HG03103 (cell line): ENCODE measurements at regions not wholly inside any gene's neighbourhood (a gene's known extent, or its start where the extent isn't known, plus 50 kb on each side); places are given as distances from the start of the nearest gene placed in this dataset.
"Not testable (repeated sequence)": the region's sequence is repeated elsewhere in the genome, so short reads cannot be mapped to it uniquely, and the experiment has no call there.

Experiments
- ATAC-seq: cut with Tn5 transposase; IDR thresholded peaks from one replicate; pipeline ENCODE4 v1.9.1; 2021; ENCODE audit warnings: low read depth; ENCODE audit not compliant: unreplicated experiment

DNA sequence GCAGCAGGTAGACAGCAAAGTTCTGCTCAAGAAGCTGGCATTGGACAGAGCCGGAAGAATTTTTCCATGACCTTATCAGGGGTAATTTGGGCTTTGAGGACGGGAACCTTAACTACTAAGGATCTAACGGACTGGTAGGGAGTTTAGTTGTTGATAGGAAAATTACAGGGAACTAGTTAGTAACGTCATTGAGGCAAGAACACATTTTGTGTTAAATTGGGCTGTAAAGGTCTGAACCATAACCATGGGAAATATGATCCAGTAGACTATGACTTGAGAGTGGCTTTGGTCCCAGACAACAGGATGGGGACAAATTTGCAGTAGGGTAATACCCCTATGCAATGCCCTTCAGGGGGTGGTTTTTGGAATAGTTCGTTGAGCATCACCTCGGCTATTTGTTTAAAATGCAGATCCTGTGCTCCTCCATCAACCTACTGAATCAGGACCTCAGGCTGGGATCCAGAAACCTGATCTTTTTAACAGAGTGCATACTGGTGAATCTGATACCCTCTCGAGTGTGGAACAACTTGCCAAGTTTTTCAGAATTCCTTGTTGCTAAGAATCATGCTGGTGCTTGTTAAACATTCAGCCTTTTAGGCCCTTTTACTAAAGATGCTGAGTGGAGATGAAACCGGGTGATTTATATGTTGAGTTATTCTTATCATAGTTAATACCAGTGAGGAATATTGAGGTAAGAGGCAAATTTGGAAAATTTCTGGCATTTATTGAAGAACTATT lies 255.1 kb downstream of the MAP2K6 start:
- ATAC-seq: no peak

DNA sequence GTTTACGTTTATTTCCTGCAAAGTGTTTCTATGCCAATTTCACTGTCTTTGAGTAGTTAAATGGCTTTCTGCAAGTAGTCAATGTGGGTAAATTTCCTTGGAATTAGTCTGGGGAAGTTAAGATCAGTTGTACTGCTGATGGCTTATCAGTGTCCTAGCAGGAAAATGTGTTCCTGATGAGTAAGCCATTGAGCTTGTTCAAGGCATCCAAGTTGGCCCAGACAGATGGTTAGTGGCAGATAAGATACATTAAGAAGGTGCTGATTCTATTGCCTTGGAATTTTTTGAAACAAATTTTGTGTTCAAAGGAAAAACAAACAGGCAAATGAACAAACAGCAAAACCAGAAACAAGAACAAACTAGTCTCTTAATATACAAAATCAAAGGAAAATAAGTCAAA lies 258.4 kb downstream of the MAP2K6 start:
- ATAC-seq: no peak

GRCh38 chr17:69677130-69677529 lies 262.6 kb downstream of the MAP2K6 start:
- no peak for ATAC-seq

GRCh38 chr17:69678206-69678605 lies 263.7 kb downstream of the MAP2K6 start:
- no peak for ATAC-seq

GRCh38 chr17:69679829-69680228 lies 265.3 kb downstream of the MAP2K6 start:
- no peak for ATAC-seq

DNA sequence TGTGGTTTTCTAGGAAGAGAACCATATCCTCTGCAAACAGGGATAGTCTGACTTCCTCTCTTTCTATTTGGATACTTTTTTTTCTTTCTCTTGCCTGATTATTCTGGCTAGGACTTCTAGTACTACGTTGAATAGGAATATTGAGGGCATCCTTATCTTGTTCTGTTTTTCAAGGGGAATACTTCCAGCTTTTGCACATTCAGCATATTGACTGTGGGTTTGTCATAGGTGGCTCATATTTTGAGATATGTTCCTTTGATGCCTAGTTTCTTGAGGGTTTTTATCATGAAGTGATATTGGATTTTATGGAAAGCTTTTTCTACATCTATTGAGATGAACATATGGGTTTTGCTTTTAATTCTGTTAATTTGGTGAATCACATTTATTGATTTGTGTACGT lies 269.8 kb downstream of the MAP2K6 start:
- no peak for ATAC-seq

DNA sequence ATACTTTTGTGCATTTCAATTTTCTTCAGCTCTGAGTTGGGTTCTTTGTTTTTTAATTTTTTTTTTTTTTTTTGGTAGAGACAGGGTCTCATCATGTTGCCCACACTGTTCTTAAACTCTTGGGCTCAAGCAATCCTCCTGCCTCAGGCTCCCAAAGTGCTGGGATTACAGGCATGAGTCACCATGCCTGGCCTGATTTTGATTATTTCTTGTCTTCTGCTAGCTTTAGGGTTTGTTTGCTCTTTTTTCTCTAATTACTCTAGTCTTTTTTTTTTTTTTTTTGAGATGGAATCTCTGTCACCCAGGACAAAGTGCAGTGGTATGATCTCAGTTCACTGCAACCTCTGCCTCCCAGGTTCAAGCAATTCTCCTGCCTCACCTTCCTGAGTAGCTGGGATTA lies 270.7 kb downstream of the MAP2K6 start:
- ATAC-seq: not testable (repeated sequence)

- ATAC-seq: no peak
Observed at GRCh38 chr17:69690531-69690930, 276.0 kb downstream of the MAP2K6 start.

GRCh38 chr17:69692171-69692570 lies 277.7 kb downstream of the MAP2K6 start:
- no peak for ATAC-seq

- ATAC-seq: no peak
Observed at GRCh38 chr17:69695646-69696045, 281.1 kb downstream of the MAP2K6 start.

- ATAC-seq: no peak
Observed at GRCh38 chr17:69696650-69697049, 282.2 kb downstream of the MAP2K6 start.

DNA sequence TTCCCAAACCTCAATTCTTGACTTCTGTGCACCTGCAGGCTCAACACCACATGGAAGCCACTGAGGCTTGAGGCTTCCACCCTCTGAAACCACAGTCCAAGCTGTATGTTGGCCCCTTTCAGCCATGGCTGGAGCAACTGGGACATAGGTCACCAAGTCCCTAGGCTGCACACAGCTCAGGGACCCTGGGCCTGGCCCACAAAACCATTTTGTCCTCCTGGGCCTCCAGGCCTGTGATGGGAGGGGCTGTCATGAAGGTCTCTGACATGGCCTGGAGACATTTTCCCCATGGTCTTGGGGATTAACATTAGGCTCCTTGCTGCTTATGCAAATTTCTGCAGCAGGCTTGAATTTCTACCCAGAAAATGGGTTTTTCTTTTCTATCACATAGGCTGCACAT lies 283.9 kb downstream of the MAP2K6 start:
- not testable (repeated sequence) for ATAC-seq

- no peak for ATAC-seq
Observed at GRCh38 chr17:69702078-69702477, 287.6 kb downstream of the MAP2K6 start.

DNA sequence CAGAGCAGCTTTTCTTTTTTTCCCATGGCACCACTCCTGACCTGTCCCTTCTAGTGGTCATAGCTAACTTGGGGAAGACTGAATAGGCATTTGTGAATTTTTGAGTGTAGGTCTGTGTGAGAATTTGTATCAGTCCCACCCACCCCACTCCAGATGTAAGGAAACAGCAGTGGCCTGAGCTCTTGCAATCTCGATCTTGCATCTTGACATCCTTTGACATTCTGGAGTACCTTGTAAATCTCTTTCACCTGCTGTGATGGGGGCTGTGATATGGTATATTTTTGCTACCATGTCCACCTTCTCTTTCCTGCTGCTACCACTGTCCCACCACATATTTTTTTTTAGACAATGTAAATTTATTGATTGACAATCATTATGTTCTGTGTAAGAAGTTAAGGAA lies 289.3 kb downstream of the MAP2K6 start:
- no peak for ATAC-seq

GRCh38 chr17:69704935-69705334 lies 290.4 kb downstream of the MAP2K6 start:
- no peak for ATAC-seq

- ATAC-seq: no peak
Observed at GRCh38 chr17:69706127-69706526, 291.6 kb downstream of the MAP2K6 start.

- ATAC-seq: no peak
Observed at GRCh38 chr17:69709441-69709840, 294.9 kb downstream of the MAP2K6 start.

DNA sequence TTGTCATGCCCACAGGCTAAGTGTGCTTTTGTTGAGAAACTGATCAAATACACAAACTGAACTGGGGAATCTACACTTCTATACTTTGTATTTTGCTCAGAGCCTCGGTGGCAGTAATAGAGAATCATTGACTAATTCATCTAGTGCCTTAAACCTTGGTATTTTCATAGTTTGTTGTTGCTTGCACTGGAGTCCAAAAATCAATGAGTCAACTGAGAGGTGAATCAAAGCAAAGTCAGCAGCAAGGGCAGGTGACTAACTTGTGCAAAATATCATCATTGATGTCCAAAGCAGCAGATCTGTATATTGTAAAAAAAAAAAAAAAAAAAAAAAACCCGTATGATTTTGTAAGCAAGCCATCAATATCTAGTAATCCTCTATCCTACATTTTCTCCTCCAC lies 296.4 kb downstream of the MAP2K6 start:
- ATAC-seq: no peak

DNA sequence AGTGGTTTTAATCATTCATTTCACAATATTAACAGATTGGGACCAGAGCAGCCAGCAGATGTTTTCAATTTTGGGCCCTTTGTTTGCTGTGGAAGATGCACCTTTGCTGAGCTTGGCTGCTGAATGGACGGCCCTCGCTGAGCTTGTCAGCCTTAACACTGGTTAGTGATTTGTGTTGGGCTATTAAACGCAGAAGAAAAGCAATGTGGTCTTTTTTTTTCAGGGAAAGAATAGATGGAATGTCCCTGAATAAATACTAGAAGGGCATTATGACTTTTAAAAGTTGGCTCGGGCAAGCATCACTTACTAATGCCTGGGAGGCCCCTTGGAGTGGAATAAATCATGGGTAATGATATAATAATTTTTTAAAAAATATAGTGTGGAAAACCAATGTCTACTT lies 297.0 kb downstream of the MAP2K6 start:
- no peak for ATAC-seq

DNA sequence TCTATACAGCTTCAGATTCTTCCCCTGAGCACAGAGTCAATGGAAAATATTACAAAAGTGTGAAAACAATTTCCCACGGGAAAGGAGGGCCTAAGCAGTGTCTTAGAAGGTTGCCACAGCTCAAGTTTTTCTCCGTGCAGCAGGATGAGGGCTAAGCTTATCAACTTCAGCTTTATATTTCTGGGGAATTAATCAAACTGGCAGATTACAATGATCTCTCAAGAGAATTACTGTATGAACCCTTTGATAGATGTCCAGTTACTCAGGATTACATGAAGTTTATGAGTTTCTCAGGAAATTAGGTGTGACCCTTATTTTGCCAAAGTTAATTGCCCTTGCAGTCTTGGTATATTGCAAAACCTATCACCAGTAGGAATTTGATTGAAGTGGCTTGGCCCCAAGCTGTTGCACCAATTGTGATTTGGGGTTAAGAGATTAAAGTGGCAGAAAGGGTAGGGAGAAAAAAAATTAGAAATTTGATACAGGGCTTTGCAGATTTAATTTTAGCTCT lies 298.4 kb downstream of the MAP2K6 start:
- ATAC-seq: no peak

DNA sequence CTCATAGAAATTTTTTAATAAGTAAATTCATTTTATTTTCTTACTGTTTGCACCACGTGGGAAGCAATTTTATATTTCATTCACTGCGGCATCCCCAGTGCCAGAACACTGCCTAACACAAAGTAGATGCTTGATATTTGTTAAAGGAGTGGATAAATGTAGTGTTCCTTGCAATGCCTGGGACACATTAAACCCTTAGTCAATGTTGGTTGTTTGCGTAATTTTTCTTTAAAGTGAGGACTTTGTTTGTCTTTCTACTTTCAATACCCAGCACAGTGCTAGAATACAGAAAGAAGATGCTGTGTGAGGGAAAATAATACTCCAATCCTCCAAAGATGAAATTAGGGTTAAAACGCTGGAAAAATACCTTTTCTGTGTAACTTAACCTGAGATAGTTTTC lies 299.3 kb downstream of the MAP2K6 start:
- no peak for ATAC-seq

- ATAC-seq: no peak
Observed at GRCh38 chr17:69714669-69715068, 300.2 kb downstream of the MAP2K6 start.

DNA sequence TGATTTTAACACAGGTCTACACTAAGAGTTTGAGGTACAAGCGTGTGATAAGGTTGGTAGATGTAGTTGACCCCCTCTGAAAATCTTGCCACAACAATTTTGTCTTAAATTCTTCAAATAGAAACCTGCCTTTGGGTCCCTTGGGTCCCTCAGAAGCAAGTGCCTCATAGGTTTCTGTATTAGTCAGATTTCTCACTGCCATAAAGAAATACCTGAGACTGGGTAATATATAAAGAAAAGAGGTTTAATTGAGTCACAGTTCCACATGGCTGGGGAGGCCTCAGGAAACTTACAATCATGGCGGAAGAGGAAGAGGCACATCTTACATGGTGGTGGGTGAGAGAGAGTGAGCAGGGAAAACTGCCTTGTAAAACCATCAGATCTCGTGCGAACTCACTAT lies 301.2 kb downstream of the MAP2K6 start:
- no peak for ATAC-seq
